ENCODE measurements at regions not wholly inside any gene's neighbourhood (a gene's known extent, or its start where the extent isn't known, plus 50 kb on each side); places are given as distances from the start of the nearest gene placed in this dataset.

DNA sequence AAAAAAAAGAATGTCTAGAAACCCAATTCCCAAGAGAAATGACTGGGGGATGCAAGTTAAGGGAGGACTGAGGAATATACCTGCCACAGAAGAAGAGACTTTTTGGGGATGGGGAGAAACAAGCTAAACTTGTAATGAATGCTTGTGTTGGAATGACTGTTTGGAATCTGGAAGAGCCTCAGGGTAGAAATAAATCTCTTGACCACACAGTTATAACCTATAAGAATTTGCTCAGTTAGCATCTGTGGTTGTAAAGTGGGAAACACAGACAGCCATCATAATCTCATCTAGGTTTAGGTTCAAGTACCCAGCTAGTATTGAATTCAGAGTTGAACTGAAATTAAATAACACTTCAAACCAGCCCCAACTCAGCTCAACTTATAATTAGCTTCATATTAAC is 678.3 kb upstream of the CHD1 start:
- H3K4me3 Mint-ChIP-seq = no peak overlapping the region
- H3K4me1 ChIP-seq (ENCODE audit: control insufficient read depth in 1 of 2, insufficient read depth in 2 of 2, low read length in 2 of 2) = no peaks in the 10 kb centered on the region
- no peaks in the 10 kb centered on the region for H3K27me3 Mint-ChIP-seq (ENCODE audit: low read depth in 3 of 3)
- intact Hi-C loops (cut with micrococcal nuclease) = no loop called here
- H3K4me2 ChIP-seq (replicated peaks; ENCODE audit: extremely low read depth, low read length, poor library complexity, severe bottlenecking) = no peak overlapping the region
- H3K27ac ChIP-seq (ENCODE audit: low read depth in 1 of 2, low read length in 2 of 2) = no peak overlapping the region
- no peaks in the 10 kb centered on the region for H3K9me3 ChIP-seq (replicated peaks in 1 of 2; ENCODE audit: control insufficient read depth in 1 of 2, insufficient read depth in 1 of 2, low read length in 2 of 2)
- H3K27me3 ChIP-seq (ENCODE audit: control insufficient read depth in 2 of 2, insufficient read depth in 2 of 2, low read length in 2 of 2) = no peaks in the 10 kb centered on the region
- no peaks in the 10 kb centered on the region for H3K36me3 Mint-ChIP-seq
- DNase-seq = no peak
- no peaks in the 10 kb centered on the region for H3K36me3 ChIP-seq (replicated peaks in 1 of 2; ENCODE audit: control insufficient read depth in 1 of 2, insufficient read depth in 2 of 2, low read length in 2 of 2)
- TF ChIP-seq, protein P1, sequence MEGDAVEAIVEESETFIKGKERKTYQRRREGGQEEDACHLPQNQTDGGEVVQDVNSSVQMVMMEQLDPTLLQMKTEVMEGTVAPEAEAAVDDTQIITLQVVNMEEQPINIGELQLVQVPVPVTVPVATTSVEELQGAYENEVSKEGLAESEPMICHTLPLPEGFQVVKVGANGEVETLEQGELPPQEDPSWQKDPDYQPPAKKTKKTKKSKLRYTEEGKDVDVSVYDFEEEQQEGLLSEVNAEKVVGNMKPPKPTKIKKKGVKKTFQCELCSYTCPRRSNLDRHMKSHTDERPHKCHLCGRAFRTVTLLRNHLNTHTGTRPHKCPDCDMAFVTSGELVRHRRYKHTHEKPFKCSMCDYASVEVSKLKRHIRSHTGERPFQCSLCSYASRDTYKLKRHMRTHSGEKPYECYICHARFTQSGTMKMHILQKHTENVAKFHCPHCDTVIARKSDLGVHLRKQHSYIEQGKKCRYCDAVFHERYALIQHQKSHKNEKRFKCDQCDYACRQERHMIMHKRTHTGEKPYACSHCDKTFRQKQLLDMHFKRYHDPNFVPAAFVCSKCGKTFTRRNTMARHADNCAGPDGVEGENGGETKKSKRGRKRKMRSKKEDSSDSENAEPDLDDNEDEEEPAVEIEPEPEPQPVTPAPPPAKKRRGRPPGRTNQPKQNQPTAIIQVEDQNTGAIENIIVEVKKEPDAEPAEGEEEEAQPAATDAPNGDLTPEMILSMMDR (IDR thresholded peaks at IDR 0.05) = no peak
- H3K4me1 Mint-ChIP-seq = no peaks in the 10 kb centered on the region
- H3K9me3 Mint-ChIP-seq = peaks cover 0 to 2% (median 0%) of the 10 kb centered on the region in 7 donors
- no peak overlapping the region for H3K9ac ChIP-seq (ENCODE audit: insufficient read depth, low read length, poor library complexity, severe bottlenecking)
- H3K4me3 ChIP-seq (replicated peaks in 1 of 3; ENCODE audit: low read depth in 2 of 3, low read length in 3 of 3) = no peak overlapping the region
- H3K27ac Mint-ChIP-seq = no peak overlapping the region
- no peaks in the 10 kb centered on the region for H3K79me2 ChIP-seq (ENCODE audit: insufficient read depth, low read length)
- H4K20me1 ChIP-seq (ENCODE audit: insufficient read depth, low read length) = no peaks in the 10 kb centered on the region
- no peak overlapping the region for H2AFZ ChIP-seq (ENCODE audit: insufficient read depth, low read depth, low read length, poor library complexity, severe bottlenecking)

DNA sequence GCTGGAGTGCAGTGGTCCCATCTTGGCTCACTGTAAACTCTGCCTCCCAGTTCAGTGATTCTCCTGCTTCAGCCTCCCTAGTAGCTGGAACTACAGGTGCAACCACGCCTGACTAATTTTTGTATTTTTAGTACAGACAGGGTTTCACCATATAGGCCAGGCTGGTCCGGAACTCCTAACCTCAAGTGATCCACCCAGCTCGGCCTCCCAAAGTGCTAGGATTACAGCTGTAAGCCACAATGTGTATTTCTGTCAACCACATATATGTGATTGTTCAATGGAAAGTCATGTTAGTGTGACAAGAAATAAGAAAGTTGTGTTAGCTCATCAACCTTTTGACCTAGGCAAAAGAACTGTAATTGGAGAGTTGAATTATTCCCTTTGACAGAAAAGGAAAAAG is 677.1 kb upstream of the CHD1 start:
- no peaks in the 10 kb centered on the region for H3K4me1 ChIP-seq (ENCODE audit: control insufficient read depth in 1 of 2, insufficient read depth in 2 of 2, low read length in 2 of 2)
- no peaks in the 10 kb centered on the region for H3K36me3 Mint-ChIP-seq
- H3K9me3 ChIP-seq (replicated peaks in 1 of 2; ENCODE audit: control insufficient read depth in 1 of 2, insufficient read depth in 1 of 2, low read length in 2 of 2) = no peaks in the 10 kb centered on the region
- TF ChIP-seq, protein P1 (IDR thresholded peaks at IDR 0.05) = no peak
- no peaks in the 10 kb centered on the region for H3K4me1 Mint-ChIP-seq
- no peaks in the 10 kb centered on the region for H4K20me1 ChIP-seq (ENCODE audit: insufficient read depth, low read length)
- H3K79me2 ChIP-seq (ENCODE audit: insufficient read depth, low read length) = no peaks in the 10 kb centered on the region
- no peak overlapping the region for H3K27ac ChIP-seq (ENCODE audit: low read depth in 1 of 2, low read length in 2 of 2)
- WGBS (ENCODE audit: insufficient coverage) = no CpG with 5 or more reads among the region's 3 CpGs
- no peak overlapping the region for H3K9ac ChIP-seq (ENCODE audit: insufficient read depth, low read length, poor library complexity, severe bottlenecking)
- H3K27ac Mint-ChIP-seq = no peak overlapping the region
- H3K27me3 ChIP-seq (ENCODE audit: control insufficient read depth in 2 of 2, insufficient read depth in 2 of 2, low read length in 2 of 2) = no peaks in the 10 kb centered on the region
- no peak overlapping the region for H3K4me3 Mint-ChIP-seq
- no peak for DNase-seq
- no peak overlapping the region for H3K4me3 ChIP-seq (replicated peaks in 1 of 3; ENCODE audit: low read depth in 2 of 3, low read length in 3 of 3)
- H2AFZ ChIP-seq (ENCODE audit: insufficient read depth, low read depth, low read length, poor library complexity, severe bottlenecking) = no peak overlapping the region
- intact Hi-C loops (cut with micrococcal nuclease) = no loop called here
- peaks cover 0 to 2% (median 0%) of the 10 kb centered on the region in 7 donors for H3K9me3 Mint-ChIP-seq
- H3K4me2 ChIP-seq (replicated peaks; ENCODE audit: extremely low read depth, low read length, poor library complexity, severe bottlenecking) = no peak overlapping the region
- H3K27me3 Mint-ChIP-seq (ENCODE audit: low read depth in 3 of 3) = no peaks in the 10 kb centered on the region
- H3K36me3 ChIP-seq (replicated peaks in 1 of 2; ENCODE audit: control insufficient read depth in 1 of 2, insufficient read depth in 2 of 2, low read length in 2 of 2) = no peaks in the 10 kb centered on the region
